COLO829 (cell line): ENCODE measurements at regions not wholly inside any gene's neighbourhood (a gene's known extent, or its start where the extent isn't known, plus 50 kb on each side); places are given as distances from the start of the nearest gene placed in this dataset.

Source experiments
- DNase-seq: peaks from one replicate; pipeline ENCODE4 v3.0.0; 2012; ENCODE audit warnings: low spot score

DNA sequence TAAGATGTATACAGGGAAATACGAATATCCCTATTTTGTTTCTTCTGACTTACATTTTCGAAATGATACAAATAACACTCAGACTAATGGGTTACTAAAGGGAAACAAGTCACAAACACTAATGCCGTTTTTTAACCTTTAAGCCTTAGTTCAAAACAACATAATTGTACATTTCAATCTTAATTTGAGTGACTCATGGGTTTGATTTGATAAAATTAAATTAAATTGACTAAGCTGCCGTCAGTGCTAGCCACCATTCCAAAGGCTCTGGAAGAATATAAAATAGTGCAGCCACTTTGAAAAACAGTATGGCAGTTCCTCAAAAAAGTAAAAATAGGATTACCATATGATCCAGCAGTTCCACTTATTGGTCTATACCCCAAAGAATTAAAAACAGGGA is 133.8 kb upstream of the NT5C1B start:
- no peak for DNase-seq

DNA sequence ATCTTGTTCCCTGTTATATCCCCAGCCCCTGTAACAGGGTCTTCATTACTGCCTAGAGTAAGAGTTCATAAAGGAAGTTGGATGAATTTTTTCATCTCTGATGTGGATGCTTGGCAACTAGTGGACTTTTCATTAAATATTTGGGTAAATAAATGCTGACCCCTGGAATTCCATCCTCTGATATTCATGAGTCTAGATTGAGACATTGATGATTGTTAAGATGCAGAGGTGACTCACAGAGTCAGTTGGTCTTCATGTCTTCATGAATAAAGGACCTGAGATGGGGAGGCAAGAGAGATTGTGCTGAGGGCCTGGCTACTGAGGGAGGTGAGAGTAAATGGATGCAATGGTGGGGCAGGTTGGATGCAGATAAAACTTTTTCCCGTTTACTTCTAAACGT is 132.7 kb upstream of the NT5C1B start:
- DNase-seq, result no peak

DNA sequence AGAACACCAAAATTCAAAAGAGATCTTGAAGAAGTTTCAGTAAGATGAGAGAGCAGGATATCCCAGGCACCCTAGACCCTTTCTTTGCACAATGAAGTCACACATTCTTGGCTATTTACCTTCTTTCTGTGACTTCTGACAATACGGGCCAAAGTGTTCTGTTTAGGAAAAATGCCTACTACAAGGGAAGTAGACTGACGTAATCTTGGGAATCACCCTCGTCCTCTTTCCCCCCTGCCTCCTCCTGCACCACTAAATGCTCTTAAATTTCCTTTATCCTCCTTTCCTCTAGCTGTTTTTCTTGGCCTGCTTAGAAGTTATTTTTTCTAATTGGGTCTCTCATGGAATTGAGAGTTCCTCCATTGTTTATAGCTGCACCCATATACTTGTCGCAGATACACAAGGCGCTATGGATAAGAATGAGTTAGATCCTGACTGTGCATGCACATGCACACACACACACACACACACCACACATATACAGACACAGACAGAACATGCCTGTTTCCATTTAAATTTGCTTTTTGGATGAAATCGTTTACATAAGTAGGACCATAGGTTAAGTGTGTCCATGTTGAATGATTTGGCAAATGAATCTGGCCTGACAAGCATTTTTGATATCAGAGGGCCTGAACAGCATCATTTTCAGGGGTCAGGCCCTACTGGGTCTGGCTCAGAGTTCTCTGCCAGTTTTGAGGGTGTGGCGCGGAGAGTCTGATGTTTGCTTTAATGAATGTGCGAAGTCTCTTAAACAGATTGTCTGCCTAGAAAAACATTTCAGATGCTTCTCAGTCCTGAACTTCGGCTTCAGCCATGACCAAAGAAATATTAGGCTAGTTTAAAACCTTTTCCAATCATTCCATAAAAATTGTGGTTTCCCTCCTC is 131.9 kb upstream of the NT5C1B start:
- no peak for DNase-seq

DNA sequence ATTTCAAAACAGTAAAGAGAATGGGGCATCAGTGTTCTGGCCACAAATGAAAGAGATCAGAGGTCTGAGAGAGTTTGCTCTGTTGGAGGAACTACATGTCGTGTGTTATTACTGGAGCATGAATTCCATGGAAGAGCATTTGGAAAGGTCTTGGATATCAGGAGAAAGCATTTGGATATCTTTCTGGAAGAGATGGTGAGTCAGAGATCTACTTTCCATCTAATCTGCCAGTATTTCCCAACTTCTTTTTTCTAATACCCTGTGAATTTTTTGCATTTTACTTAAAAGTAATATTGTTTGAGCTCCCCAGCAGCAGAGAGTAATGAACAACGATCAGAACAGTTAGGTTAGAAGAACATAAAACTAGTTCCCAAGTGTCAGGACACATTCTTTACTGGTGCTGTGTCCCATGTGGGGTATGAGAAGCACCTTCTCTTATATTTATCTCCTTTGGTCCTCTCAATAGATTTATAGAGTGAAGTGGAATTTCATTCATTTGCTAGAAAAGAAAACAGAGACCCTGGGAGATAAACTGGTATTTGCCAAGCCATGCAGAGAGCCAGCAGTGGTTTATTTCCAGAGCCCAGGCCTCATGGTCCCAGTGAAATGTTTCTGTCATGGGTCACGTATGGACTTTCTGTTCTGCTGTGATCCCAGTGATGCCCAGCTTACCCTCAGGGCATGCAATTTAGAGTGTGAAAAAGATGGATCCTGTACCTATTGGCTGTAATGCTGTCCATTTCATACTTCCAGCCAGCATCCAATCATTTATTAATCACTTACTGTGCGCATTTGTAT is 130.8 kb upstream of the NT5C1B start:
- DNase-seq, result peak; percentile 34

DNA sequence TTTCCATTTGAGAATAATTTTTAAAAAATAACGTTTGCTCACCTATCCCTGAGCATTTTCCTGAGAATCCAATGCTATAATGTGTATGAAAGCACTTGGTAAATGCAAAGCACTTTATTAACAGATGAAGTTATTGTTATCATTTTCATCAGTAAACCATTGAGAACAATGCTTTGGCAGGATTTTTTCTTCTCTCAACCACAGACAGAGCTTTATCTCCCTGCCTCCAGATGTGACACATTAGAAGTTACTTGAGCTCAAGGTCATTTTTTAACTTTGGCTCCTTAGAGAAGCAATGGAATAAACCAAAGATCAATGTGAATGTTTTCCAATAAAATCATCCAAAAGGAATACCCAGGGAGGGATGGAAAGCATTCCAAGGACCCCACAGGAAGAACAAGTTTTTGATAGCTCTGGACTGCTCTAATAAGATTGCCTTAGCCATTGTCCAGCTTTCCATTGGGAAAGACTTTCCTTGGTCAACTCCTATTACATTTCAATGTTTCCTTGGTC is 118.9 kb upstream of the NT5C1B start:
- no peak for DNase-seq

DNA sequence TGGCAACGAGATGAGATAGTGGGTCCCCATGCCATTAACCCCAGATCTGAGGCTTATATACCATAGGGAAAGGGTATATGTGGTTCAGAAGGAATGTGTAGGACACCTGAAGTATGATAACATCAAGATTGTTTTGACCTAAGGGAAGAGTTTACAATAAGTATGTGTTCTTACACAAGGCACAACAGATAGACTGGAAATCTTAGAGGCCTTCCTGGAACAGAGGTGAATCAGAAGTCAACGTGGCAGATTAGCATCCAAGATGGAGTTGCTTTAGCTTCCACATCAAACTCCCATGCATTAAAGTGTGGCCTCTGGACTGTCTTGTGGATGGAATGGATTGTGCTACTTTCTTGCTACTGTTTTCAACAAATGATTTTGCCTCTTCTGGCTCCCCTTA is 116.6 kb upstream of the NT5C1B start:
- no peak for DNase-seq

DNA sequence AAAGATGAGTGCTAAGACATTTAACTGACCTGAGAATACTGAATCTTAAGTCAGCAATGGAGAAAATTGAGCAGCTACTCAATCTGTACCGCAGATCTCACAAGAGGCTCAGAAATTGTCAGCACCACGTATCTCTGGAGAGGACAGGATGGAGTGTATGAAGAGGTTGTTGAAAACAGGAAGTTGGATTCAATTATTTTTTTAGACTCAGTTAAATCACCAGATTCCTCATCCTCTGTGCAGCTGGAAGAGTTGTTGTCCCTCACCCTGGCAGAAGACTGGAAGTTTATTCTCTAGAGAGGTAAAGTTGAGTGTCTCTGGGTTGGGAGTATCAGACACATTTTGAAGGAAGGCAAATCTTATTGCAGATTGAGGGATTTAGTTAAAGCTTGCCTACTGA is 114.9 kb upstream of the NT5C1B start:
- DNase-seq, result no peak

DNA sequence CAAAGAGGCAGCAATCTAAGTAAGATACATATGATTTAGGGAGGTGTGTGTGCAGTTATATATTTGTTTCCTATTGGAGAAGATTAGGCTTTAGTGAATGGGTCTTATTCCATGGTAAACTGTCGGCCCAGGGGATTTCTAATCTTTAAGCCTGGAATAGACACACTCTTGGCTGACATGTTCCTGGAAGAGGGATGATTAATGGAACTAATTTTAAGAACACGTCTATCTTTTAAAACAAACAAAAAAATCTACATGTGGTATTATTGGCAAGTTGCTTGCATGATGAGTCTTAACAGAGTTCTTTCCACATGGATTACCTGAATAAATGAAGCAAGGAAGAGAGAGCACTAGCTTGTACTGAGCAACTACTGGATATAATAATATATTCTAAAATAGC is 114.2 kb upstream of the NT5C1B start:
- no peak for DNase-seq

DNA sequence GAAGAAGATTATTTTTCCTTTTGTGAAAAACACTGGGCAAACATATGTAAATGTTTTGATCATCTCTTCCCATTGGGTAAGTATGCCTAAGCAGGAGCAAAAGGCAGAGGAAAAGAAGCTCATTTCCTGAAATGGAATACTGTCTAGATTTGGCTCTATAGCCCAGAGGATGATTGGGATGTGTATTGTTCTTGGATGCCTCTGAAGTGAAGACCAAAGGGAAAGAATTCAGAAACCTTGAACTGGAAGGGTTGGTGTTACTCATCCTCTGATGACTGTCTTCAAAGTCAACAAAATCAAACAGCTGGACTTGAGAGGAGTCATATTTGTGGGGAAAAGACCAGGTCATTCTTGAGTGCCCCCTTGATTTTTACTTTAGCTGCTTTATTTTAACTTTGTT is 112.6 kb upstream of the NT5C1B start:
- no peak for DNase-seq

DNA sequence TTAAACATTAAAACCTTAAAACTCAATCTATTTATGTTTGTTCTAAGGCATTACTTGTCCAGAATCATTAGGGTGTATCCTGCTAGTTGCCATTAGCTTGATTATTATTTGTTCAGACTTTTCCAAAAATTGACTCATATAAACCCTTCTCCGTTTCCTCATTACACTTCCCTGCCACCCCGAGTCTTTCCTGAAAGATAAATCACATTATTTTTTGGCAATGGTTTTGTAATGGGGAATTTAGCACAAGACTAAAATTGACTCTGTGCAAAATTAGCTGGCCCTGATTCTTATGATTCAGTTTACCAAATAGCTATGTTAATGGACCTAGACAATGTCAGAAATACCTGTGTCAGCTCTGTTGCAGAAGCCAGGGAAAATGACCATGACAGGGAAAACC is 112.2 kb upstream of the NT5C1B start:
- DNase-seq, result no peak

DNA sequence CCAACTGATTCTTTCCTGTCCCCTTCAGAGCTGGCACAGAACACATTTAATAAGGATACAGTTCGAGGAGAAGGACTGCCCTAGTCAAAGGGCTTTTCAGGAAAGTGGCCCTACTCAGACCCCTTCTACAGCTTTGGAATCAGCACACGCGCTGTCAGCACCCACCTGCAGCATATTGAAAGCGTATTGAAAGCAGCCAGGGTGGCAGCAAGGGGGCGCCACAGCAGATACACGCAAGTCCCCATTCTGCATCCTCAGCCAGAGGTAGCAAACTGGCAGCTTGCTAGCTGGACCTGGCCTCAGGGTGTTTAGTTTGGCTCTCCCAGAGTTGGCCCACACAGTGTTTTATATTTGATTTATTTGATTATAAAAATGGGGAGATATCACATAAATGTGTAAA is 101.0 kb upstream of the NT5C1B start:
- DNase-seq, result no peak

DNA sequence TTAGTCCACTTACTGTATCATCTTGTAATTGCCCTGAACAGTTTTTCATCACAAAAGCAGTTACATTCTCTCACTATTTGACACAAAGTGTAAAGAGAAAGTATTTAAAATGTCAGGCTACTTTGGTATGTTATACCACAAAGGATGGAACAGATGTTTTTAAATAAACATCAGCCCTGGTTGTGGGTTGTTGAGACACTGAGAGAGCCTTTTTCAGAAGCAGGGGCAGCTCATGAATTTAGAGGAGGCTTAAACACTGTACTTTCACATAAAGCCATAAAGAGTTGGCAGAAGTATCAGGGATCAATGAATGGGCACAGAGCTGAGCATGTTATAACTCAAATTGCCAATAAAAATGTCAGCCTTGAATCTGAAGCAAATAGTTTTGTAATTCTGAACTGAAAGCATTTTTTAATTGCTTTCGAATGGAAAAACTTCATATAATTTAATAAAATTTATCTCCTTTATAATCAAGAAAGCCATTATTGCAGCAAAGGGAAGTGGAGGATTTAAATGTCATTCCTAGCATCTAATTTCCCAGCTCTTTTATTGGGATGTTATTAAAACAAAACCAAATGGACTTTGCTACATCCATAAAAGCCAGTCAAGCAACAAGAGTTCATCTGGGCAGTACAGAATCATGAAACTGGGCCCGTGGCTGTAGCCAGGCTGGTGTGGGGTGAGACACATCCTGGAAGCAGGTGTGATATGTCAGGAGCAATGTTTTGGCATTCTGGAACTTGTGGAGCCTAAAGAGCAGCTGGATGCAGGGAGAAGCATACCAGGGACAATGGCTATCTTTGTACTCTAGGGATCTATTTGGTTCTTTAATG is 95.1 kb upstream of the NT5C1B start:
- DNase-seq, result no peak

DNA sequence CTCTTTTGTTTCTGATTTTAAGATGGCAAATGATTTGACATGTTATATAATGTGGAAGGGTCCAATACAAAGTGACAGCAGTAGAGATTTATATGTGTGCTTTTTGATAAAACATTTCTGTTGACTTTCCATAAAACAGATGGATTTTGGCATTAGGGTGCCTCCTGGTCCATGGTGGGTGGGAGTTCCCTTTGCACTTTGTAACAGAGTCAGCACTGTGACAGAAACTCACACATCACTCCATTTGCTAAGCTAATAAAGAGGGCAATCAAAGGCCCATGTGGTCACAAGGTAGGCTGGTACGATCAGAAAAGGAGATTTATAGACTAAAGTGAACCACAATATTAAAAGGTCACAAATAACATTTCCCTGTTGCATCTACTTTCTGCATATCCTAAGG is 93.3 kb upstream of the NT5C1B start:
- DNase-seq, result no peak

DNA sequence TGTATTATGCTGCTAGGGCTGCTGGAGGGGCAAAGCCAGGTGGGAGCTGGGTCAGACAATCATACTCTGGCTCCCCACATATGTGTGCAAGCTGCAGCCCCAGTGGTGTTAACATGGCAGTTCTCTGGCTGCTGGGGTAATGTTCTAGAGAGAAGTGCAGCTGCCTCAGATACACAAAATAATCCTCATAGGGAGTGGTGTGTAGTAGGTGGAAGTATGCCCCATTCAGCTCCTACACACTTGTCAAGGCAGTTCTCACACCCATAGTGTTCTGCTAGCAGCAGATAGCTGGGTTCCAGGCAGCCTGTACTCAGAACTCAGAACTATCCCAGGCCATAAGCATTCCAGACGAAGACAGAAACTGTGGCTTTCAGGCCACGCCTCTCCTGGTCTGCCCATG is 87.9 kb upstream of the NT5C1B start:
- DNase-seq, result no peak

DNA sequence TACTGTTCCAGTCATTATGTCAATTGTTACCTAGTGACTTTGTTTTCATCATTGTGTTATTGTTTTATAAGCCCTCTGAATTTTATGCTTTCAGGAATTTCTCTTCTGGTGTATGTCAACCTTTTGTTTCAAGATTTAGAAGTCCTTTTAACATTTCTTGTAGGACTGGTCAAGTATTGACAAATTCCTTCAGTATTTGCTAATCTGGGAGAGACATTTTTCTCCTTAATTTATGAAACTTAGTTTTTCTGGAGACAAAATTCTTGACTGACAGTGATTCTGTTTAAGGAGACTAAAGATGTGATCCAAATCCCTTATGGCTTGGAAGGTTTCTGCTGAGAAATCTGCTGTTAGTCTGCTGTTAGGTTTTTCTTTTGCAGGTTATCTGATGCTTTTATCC is 84.9 kb upstream of the NT5C1B start:
- no peak for DNase-seq

DNA sequence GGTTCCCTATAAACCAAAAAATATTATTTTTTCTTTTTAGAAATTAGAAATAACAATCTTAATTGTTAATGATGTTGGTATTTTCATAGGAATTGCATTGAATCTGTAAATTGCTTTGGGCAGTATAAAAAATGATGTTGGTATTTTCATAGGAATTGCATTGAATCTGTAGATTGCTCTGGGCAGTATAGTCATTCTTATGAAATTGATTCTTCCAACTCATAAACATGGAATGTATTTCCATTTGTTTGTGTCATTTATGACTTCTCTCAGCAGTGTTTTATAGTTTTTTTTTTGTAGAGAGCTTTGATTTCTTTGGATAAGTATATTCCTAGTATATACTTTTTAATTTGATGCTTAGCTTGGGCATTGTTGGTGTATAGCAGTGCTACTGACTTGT is 82.0 kb upstream of the NT5C1B start:
- DNase-seq, result no peak

DNA sequence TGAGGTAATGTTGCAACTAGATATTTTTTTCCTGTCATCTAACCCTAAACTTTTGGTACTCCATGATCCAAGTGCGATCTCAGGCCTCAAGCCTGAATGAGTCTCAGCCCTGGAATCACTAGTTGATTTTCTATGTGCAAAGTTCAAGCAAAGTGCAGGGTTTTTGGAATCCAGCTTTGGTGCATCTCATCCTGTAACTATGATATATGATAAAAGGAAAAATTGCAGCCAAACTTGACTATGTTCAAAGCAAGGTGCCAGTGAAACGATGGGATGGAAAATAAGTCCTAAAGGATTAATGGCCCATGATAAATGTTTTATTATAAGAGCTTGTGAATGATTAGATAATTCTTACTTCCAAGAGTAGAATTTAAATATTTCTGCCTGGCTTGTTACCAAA is 78.9 kb upstream of the NT5C1B start:
- no peak for DNase-seq

DNA sequence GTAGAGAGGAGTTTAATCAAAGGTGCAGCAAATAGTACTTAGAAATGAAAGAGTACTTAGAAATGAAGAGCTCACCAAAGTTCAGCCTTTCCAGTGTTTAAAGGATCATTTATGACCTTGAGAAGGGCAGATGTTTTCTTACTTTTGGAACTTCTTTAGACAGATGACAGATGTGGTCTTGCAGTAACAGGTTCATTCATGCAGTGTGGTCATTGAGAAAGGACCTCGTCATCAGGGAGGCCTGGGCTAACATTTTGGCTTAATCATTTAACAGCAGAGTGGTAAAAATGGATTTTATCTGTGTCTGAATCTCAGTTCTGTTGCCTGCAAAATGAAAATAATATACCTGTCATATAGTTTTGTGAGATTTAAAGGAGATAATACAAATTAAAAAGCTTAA is 75.1 kb upstream of the NT5C1B start:
- no peak for DNase-seq

DNA sequence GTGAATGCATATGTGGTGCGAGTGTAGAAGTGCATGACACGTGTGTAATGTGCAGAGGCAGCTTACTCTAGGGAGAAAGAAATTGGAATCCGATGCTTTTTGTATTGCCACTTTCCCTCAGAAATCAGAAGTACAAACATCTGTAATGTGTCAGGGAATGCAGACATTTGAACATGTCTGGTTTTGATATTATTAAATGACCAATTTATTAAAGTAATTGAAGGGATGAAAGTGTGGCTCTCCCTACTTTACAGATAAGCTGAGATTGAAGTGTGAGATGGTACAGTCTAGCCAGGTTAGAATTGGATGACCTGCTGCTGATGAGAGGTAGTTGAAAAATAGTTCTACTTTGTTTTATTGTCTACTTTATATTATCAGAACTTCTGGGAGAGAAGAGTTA is 74.5 kb upstream of the NT5C1B start:
- DNase-seq, result no peak

DNA sequence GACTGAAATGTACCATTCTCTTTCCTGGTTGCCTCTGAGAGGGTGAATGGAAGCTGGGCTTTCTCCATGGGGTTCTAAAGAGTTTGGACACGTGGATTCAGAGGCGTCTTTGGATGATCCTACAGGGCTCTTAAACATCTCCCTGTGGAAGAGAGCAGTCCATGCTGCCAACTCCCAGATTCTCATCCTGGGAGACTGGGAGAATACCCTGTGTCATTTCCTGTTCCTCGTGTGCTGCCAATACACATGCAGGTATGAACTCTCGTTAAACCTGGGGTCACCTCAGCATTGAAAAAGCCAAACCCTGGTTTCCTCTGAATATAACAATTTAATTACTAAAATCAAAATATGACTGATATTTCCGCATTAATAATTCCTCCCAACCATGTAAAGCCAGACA is 73.3 kb upstream of the NT5C1B start:
- DNase-seq, result no peak

DNA sequence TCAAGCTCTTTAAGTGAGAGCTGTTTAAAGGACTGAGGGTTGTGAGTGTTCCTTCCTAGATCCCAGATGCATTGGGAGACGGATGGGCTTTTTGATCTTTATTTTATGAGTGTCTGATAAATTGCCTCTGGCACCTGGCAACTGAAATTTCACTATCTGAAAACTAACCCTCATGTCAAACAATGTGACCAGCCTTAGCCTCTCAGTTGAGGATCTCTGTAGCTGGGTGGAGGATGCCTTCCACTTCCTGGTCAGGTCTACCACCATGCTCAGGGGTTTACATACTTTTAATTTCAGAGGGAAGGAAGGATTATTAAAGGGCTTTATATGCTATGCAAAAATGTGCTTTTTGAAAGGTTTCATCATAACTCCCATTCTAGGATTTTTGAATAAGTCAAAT is 70.5 kb upstream of the NT5C1B start:
- no peak for DNase-seq

DNA sequence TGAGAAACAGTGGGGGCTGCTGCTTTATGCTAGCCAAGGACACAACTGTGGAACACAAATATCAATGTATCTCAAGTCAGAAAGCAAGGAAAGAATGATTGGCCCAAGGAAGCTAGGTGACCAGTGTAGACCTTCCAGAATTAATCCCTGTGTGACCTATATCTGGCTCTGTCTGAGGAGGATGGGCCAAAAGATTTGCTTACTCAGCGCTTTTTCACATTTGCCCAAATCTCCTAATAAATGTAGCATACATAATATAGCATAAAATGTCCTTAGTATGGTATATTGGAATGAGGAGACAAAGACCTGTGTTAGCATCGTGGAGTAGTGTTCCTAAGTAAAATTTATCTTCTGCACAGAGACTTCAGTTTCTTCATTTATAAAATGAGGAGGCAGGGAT is 66.7 kb upstream of the NT5C1B start:
- DNase-seq, result no peak
